Muscle layer of duodenum (tissue), 2 donors: ENCODE measurements at regions not wholly inside any gene's neighbourhood (a gene's known extent, or its start where the extent isn't known, plus 50 kb on each side); places are given as distances from the start of the nearest gene placed in this dataset.

Experiments
- H3K27ac ChIP-seq: one replicate; pipeline ENCODE4 v1.7.0; 2013; ENCODE audit warnings: mild to moderate bottlenecking, low read length
- H3K27me3 ChIP-seq: one replicate; pipeline ENCODE4 v1.7.0; 2013; ENCODE audit warnings: low read depth, mild to moderate bottlenecking, control low read depth, low read length
- H3K36me3 ChIP-seq, 2 donors: one replicate each; pipeline ENCODE4 v1.7.0; 2013; ENCODE audit warnings: low read length in 2 of 2, control low read depth in 1 of 2, mild to moderate bottlenecking in 1 of 2; ENCODE audit not compliant: insufficient read depth in 2 of 2, control insufficient read depth in 1 of 2
- H3K4me1 ChIP-seq, 2 donors: one replicate each; pipeline ENCODE4 v1.7.0; 2013; ENCODE audit warnings: low read length in 2 of 2, mild to moderate bottlenecking in 2 of 2, control low read depth in 1 of 2, moderate library complexity in 1 of 2; ENCODE audit not compliant: insufficient read depth in 2 of 2, control insufficient read depth in 1 of 2
- H3K4me3 ChIP-seq, 2 donors: one replicate each; pipeline ENCODE4 v1.7.0; 2013; ENCODE audit warnings: low read length in 2 of 2, low read depth in 1 of 2, mild to moderate bottlenecking in 1 of 2
- H3K9me3 ChIP-seq, 2 donors: one replicate each; pipeline ENCODE4 v1.7.0; 2013; ENCODE audit warnings: low read length in 2 of 2, control low read depth in 1 of 2, mild to moderate bottlenecking in 1 of 2; ENCODE audit not compliant: control insufficient read depth in 1 of 2
- donor health status: healthy.

GRCh38 chr11:105273660-105274280, 134.2 kb upstream of the CARD18 start:
- Histone ChIP-seq H3K27me3 (no peaks in the 10 kb centered on the region), H3K36me3 (no peaks in the 10 kb centered on the region), H3K4me1 (no peaks in the 10 kb centered on the region), H3K27ac (no peak overlapping the region), H3K9me3 (no peaks in the 10 kb centered on the region), H3K4me3 (no peak overlapping the region)

DNA sequence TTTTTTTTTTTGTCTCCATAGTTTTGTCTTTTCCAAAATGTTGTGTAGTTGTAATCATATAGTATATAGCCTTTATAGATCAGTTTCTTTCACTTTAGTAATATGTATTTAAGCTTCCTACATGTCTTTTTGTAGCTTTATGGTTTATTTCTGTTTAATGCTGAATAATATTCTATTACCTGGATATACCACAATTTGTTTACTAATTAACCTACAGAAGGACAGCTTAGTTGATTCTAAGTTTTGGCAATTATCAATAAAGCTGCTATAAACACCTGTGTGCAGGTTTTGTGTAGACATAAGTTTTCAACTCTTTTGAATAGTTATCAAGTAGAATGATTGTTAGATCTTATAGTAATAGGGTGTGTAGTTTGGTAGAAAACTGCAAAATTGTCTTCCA, 130.3 kb upstream of the CARD18 start:
- H3K27me3 ChIP-seq, result no peaks in the 10 kb centered on the region

DNA sequence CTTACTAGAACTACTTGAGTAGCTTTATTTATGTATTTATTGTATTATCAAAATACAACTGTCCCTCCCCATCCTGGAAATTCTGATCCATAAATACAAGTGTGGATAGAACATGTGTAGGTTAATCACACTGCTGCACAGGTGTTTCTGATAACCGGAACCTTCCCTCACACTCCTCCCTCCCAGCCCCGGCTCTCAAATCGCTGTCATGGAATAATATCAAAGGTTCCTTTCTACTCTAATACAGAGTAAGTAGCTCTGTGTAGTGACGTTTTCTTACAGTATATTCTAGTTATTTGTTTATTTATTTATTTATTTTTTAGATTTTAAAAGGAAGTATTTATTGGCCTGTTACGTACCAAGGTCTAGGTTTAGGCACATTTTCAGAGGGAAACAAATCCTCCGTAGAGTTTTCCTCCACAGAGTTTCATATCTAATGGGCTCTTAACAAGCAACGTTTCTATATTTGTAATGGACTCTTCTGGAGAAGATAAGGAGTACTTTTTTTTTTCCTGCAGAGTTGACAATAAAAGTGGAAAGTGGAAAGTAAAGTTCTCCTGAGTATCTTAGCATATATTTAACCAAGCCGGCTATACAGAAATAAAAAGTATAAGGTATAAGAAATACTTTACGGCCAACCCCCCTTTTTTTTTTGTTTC, 129.0 kb upstream of the CARD18 start:
- no peaks in the 10 kb centered on the region for H3K9me3 ChIP-seq
- H3K27me3 ChIP-seq, result no peaks in the 10 kb centered on the region
- no peaks in the 10 kb centered on the region for H3K36me3 ChIP-seq
- no peak overlapping the region for H3K27ac ChIP-seq
- H3K4me1 ChIP-seq, result no peaks in the 10 kb centered on the region
- H3K4me3 ChIP-seq, result no peak overlapping the region

More for the DNA sequence above, 130.3 kb upstream of the CARD18 start:
- no peak overlapping the region for H3K4me3 ChIP-seq
- no peaks in the 10 kb centered on the region for H3K9me3 ChIP-seq
- no peaks in the 10 kb centered on the region for H3K36me3 ChIP-seq
- H3K4me1 ChIP-seq, result no peaks in the 10 kb centered on the region
- H3K27ac ChIP-seq, result no peak overlapping the region

GRCh38 chr11:105265845-105266244, 126.3 kb upstream of the CARD18 start:
- H3K4me3 ChIP-seq, result no peak overlapping the region
- no peaks in the 10 kb centered on the region for H3K9me3 ChIP-seq
- no peak overlapping the region for H3K27ac ChIP-seq
- no peaks in the 10 kb centered on the region for H3K27me3 ChIP-seq
- no peaks in the 10 kb centered on the region for H3K4me1 ChIP-seq
- H3K36me3 ChIP-seq, result no peaks in the 10 kb centered on the region

DNA sequence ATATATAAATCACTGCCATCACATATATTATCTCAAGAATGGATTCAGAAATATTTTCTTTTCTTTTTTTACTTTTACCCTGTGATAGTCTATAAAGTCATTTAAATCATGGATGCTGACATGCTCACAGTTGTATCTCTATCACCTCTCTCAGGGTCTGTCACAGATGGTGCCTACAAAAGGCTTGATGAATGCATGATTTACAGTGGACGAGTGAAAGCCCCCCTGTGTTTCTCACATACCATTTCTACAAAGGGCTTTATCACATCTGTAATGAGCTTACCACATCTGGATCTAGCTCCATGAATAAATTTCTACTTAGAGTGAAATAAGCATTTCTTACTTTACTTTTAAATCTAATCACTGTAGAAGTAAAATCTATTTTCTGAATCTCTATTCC, 121.4 kb upstream of the CARD18 start:
- no peaks in the 10 kb centered on the region for H3K9me3 ChIP-seq
- no peaks in the 10 kb centered on the region for H3K4me1 ChIP-seq
- H3K27ac ChIP-seq, result no peak overlapping the region
- H3K27me3 ChIP-seq, result no peaks in the 10 kb centered on the region
- H3K36me3 ChIP-seq, result no peaks in the 10 kb centered on the region
- H3K4me3 ChIP-seq, result no peak overlapping the region

DNA sequence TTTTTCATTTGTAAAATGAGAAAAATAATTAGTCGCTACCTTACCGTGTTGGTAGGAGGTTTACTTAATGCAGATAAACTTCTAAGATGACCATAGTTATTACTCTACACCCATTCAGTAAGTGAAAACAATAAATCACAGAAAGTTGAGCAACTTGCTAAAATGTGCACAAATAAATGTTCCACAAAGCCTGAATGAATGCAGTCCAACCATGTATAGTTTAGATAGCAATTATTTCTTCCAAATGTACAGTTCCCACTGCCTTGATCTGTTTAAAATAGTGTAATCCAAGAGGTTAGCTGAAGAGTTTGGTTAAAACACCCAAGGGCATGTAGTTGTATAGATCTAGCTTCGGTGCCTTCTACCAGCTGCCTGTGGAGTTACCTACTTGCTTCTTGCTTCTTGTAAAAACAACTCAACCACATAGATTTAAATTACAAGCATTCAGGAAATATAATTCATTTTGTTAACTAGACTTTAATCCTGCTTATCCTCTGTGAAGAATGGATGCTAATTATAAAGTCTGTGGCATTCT, 106.3 kb upstream of the CARD18 start:
- Histone ChIP-seq H3K9me3 (no peaks in the 10 kb centered on the region), H3K4me1 (no peaks in the 10 kb centered on the region), H3K27ac (no peak overlapping the region), H3K27me3 (no peaks in the 10 kb centered on the region), H3K36me3 (no peaks in the 10 kb centered on the region), H3K4me3 (no peak overlapping the region)

DNA sequence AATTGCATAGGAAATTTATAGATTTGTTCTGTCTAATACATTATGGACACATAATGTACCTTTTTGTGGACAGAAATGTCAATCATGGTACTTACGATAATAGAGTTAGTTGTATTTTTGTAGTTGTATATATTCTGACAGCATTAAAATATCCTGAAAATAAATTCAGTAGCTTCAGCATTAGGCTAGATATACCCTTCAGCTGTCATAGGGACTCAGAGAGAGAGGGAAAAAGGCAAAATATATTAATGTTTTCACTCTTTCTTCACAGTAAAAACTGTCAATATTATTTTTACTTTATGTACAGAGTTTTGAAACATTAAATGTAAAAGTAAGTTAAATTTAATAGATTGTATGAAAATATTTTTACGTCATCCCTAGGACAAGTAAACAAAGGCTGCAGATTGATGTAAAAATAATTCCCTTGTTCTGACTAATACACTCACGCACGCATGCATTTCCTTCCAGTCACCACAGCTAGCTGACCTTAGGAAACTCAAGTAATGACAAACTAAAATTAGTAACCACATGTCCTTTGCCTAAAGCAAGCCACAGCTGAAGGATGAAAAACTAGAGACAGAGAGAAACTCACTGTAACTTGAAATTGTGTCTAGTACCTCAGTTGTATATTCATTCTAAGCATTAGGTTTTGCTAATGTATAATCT, 104.7 kb upstream of the CARD18 start:
- Histone ChIP-seq H3K27me3 (no peaks in the 10 kb centered on the region), H3K27ac (no peak overlapping the region), H3K36me3 (no peaks in the 10 kb centered on the region), H3K4me3 (no peak overlapping the region), H3K4me1 (no peaks in the 10 kb centered on the region), H3K9me3 (no peaks in the 10 kb centered on the region)

- Histone ChIP-seq H3K27ac (no peak overlapping the region), H3K27me3 (no peaks in the 10 kb centered on the region), H3K9me3 (no peaks in the 10 kb centered on the region), H3K36me3 (no peaks in the 10 kb centered on the region), H3K4me1 (no peaks in the 10 kb centered on the region), H3K4me3 (no peak overlapping the region)
Measured at GRCh38 chr11:105241136-105241535, 101.6 kb upstream of the CARD18 start.

DNA sequence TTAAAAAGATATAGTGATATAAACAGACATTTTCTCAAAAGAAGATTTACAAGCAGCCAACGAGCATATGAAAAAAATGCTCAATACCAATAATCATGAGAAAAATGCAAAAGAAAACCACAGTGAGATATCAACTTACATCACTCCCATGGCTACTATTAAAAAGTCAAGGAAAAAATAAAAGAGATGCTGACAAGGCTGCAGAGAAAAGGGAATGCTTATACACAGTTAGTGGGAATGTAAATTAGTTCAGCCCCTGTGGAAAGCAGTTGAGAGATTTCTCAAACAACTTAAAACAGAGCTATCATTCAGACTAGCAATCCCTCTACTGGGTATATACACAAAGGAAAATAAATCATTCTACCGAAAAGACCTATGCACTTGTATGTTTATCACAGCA, 97.1 kb upstream of the CARD18 start:
- Histone ChIP-seq H3K9me3 (no peaks in the 10 kb centered on the region), H3K36me3 (no peaks in the 10 kb centered on the region), H3K27me3 (no peaks in the 10 kb centered on the region), H3K27ac (no peak overlapping the region), H3K4me1 (no peaks in the 10 kb centered on the region), H3K4me3 (no peak overlapping the region)

- Histone ChIP-seq H3K9me3 (no peaks in the 10 kb centered on the region), H3K4me3 (no peak overlapping the region), H3K36me3 (no peaks in the 10 kb centered on the region), H3K27me3 (no peaks in the 10 kb centered on the region), H3K27ac (no peak overlapping the region), H3K4me1 (no peaks in the 10 kb centered on the region)
Measured at GRCh38 chr11:105233285-105233684, 93.7 kb upstream of the CARD18 start.

DNA sequence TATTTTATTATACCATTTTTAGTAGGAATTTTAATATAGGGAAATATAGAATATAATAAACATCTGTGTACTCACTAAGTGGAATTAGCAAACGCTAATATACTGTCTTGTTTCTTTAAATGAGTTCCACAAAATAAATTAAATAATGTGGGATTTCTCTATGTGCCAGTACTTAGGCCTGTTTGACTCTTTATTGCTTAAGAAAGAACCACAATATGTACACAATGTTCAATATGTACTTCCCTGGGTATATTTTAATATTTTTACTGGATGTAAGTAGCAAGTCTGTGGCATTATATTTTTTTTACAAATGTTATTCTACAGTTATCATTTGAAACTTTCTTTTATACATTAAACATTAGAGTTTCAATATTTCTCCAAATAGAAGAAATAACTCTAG, 92.5 kb upstream of the CARD18 start:
- Histone ChIP-seq H3K36me3 (no peaks in the 10 kb centered on the region), H3K27ac (no peak overlapping the region), H3K4me3 (no peak overlapping the region), H3K27me3 (no peaks in the 10 kb centered on the region), H3K9me3 (no peaks in the 10 kb centered on the region), H3K4me1 (no peaks in the 10 kb centered on the region)
